GM06990 (cell line): ENCODE measurements at regions not wholly inside any gene's neighbourhood (a gene's known extent, or its start where the extent isn't known, plus 50 kb on each side); places are given as distances from the start of the nearest gene placed in this dataset.
"Not testable (repeated sequence)": the region's sequence is repeated elsewhere in the genome, so short reads cannot be mapped to it uniquely, and the experiment has no call there.

Experiments used
- DNase-seq: peaks from one replicate; pipeline ENCODE4 v3.0.0-alpha.2; 2011; ENCODE audit not compliant: insufficient read length; ENCODE audit errors: extremely low read depth
- H3K27me3 ChIP-seq: replicated peaks from 2 replicates; pipeline ENCODE4 v1.6.0; 2011; ENCODE audit warnings: low read length; ENCODE audit not compliant: control insufficient read depth, insufficient read depth
- H3K36me3 ChIP-seq: 2 replicates; pipeline ENCODE4 v1.5.1; 2011; ENCODE audit warnings: low read length; ENCODE audit not compliant: control insufficient read depth, insufficient read depth
- H3K4me3 ChIP-seq: replicated peaks from 2 replicates; pipeline ENCODE4 v1.5.1; 2011; ENCODE audit warnings: low read depth, mild to moderate bottlenecking, control low read depth, low read length
- TF ChIP-seq, protein P1 (sequence below): IDR thresholded peaks from 2 replicates; pipeline ENCODE4 v1.5.1; 2011; ENCODE audit warnings: low read length, control low read depth, mild to moderate bottlenecking, inconsistent platforms; ENCODE audit not compliant: insufficient read depth, poor library complexity, severe bottlenecking

DNA sequence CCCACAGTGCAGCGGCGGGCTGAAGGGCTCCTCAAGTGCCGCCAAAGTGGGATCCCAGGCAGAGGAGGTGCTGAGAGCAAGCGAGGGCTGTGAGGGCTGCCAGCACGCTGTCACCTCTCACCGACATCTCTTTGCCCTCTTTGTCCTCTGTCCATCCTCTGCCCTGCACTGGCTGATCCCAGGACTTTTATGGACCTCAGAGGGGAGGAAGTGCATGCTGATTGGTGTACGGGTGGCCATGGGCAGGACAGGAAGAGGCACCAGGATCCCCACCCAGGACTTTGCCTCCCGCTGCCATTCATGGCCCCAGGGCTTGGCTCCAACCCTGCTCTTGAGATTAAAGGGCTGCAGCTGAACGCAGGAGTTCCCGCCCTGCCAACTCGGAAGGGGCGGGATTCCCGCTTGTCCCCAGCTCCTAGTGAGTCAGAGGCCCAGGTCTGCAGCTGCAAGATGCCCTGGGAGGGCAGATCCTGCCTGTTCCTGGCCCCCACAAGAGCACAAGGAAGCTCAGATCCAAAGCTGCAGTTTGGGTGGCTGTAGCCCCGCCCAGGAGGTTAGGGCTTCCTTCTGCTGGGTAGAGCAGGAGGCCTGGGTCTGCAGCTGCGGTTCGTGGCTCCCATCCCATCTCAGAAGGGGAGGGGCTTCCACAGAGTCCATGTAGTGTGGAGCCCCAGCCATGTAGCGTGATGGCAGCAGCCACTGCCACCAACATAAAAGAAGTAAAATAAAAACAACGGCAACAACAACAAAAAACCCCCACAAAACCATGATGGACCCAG lies 1716.7 kb downstream of the SLITRK1 start:
- TF ChIP-seq, protein P1, sequence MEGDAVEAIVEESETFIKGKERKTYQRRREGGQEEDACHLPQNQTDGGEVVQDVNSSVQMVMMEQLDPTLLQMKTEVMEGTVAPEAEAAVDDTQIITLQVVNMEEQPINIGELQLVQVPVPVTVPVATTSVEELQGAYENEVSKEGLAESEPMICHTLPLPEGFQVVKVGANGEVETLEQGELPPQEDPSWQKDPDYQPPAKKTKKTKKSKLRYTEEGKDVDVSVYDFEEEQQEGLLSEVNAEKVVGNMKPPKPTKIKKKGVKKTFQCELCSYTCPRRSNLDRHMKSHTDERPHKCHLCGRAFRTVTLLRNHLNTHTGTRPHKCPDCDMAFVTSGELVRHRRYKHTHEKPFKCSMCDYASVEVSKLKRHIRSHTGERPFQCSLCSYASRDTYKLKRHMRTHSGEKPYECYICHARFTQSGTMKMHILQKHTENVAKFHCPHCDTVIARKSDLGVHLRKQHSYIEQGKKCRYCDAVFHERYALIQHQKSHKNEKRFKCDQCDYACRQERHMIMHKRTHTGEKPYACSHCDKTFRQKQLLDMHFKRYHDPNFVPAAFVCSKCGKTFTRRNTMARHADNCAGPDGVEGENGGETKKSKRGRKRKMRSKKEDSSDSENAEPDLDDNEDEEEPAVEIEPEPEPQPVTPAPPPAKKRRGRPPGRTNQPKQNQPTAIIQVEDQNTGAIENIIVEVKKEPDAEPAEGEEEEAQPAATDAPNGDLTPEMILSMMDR = no peak
- no peaks in the 10 kb centered on the region for H3K27me3 ChIP-seq
- DNase-seq = no peak
- no peaks in the 10 kb centered on the region for H3K36me3 ChIP-seq
- no peak overlapping the region for H3K4me3 ChIP-seq

DNA sequence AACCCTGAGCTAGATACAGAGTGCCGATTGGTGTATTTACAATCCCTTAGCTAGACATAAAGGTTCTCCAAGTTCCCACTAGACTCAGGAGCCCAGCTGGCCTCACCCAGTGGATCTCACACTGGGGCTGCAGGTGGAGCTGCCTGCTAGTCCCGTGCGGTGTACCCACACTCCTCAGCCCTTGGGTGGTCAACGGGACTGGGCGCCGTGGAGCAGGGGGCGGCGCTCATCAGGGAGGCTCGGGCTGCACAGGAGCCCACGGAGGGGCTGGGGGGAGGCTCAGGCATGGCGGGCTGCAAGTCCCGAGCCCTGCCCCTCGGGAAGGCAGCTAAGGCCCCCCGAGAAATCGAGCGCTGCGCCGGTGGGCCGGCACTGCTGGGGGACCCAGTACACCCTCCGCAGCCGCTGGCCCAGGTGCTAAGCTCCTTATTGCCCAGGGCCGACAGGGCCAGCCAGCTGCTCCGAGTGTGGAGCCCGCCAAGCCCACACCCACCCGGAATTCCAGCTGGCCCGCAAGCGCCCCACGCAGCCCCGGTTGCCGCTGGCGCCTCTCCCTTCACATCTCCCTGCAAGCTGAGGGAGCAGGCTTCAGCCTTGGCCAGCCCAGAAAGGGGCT lies 1717.4 kb downstream of the SLITRK1 start:
- not testable (repeated sequence) for H3K27me3 ChIP-seq, DNase-seq, H3K4me3 ChIP-seq, H3K36me3 ChIP-seq

DNA sequence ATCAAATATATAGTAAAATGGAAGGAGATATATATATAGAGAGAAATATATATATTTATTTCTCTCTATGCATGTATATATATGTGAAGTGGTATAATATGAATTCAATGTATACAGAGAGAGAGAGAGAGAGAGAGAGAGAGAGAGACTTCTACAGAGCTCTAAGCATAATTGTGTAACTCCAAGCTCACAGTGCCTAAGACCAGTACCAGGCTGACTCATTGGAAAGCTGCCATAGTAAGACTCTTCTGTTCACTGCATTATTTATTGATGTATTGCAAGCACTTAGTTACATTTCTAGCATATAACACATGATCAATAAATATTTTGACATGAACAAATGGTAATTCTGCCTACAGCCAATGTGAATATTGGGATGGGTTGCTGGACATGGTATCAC lies 1734.7 kb downstream of the SLITRK1 start:
- Histone ChIP-seq H3K4me3 (no peak overlapping the region), H3K36me3 (no peaks in the 10 kb centered on the region), H3K27me3 (no peaks in the 10 kb centered on the region)
- DNase-seq = no peak
- TF ChIP-seq, protein P1 = no peak

DNA sequence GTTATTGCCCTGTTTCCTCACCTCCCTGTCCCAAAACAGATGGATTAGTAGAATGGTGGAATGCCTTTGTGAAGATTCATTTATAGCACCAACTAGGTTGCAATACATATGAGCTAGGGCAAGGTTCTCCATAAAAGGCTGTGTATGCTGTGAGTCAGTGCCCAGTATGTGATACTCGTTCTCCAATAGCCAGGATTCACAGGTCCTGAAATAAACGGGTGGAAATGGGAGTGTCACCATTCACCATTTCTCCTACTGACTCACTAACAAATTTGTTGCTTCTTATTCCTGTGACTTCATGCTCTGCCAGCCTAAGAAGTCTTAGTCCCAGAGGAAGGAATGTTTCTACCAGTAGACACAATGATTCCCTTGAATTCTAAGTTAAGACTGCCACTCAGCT lies 1745.4 kb downstream of the SLITRK1 start:
- TF ChIP-seq, protein P1 = no peak
- Histone ChIP-seq H3K4me3 (no peak overlapping the region), H3K36me3 (no peaks in the 10 kb centered on the region), H3K27me3 (no peaks in the 10 kb centered on the region)
- DNase-seq = no peak

DNA sequence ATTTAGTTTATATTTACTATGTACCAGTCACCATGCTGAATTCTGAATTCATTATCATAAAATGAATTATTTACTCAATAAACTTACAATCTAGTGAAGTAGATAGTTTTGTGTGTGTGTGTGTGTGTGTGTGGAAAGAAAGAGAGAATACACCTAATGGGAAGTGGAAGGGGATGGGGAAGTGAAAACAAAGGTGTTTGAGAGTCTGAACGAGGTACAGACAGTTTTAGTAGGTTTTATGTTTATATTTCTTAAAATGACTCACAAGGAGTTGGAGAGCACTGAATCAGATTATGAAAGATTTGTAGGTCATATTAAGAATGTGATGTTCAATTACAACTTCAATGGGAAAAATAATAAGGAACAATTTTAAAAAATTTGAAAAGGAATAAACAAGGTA lies 1753.0 kb downstream of the SLITRK1 start:
- DNase-seq = no peak
- no peak overlapping the region for H3K4me3 ChIP-seq
- TF ChIP-seq, protein P1 = no peak
- no peaks in the 10 kb centered on the region for H3K27me3 ChIP-seq
- H3K36me3 ChIP-seq = no peaks in the 10 kb centered on the region

DNA sequence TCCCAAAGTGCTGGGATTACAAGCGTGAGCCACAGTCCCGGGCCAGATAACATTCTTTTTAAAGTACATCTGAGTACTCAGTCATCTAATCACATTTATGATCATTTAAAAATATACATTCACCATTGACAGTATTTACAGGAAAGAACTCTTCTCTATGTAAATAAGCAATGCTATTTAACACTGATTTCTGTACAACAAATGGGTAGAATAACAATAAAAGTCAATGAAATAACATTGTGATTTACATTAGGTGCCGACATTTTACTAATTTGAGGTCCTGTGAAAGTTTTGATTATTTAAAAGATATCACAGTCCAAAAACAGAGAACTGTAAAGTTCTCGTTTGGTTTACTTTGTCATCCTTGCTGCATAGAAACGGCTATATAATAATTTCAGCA lies 1763.7 kb downstream of the SLITRK1 start:
- no peaks in the 10 kb centered on the region for H3K27me3 ChIP-seq
- no peak overlapping the region for H3K4me3 ChIP-seq
- no peak for DNase-seq
- no peaks in the 10 kb centered on the region for H3K36me3 ChIP-seq
- TF ChIP-seq, protein P1 = no peak
